Osteocyte (in vitro differentiated cells): ENCODE measurements at regions not wholly inside any gene's neighbourhood (a gene's known extent, or its start where the extent isn't known, plus 50 kb on each side); places are given as distances from the start of the nearest gene placed in this dataset.

Experiments used
- DNase-seq: peaks from one replicate; pipeline ENCODE4 v3.0.0; 2021; ENCODE audit warnings: mixed read lengths; ENCODE audit not compliant: unreplicated experiment; ENCODE audit errors: extremely low spot score
- H3K27ac Mint-ChIP-seq: one replicate; pipeline ENCODE4 v1.8.0; 2021; ENCODE audit warnings: mild to moderate bottlenecking, mixed read lengths; ENCODE audit not compliant: unreplicated experiment
- H3K27me3 Mint-ChIP-seq: one replicate; pipeline ENCODE4 v1.8.0; 2021; ENCODE audit warnings: mixed read lengths; ENCODE audit not compliant: unreplicated experiment
- H3K36me3 Mint-ChIP-seq: one replicate; pipeline ENCODE4 v1.8.0; 2021; ENCODE audit warnings: mixed read lengths; ENCODE audit not compliant: unreplicated experiment
- H3K4me1 Mint-ChIP-seq: one replicate; pipeline ENCODE4 v1.8.0; 2021; ENCODE audit warnings: mixed read lengths; ENCODE audit not compliant: unreplicated experiment
- H3K4me3 Mint-ChIP-seq: one replicate; pipeline ENCODE4 v1.8.0; 2021; ENCODE audit warnings: mild to moderate bottlenecking, moderate library complexity, mixed read lengths; ENCODE audit not compliant: unreplicated experiment
- H3K9me3 Mint-ChIP-seq: one replicate; pipeline ENCODE4 v1.8.0; 2021; ENCODE audit warnings: mixed read lengths; ENCODE audit not compliant: unreplicated experiment
- CTCF ChIP-seq: fragments of 200-600 bp; sonication (generic); IDR thresholded peaks from 2 replicates; pipeline ENCODE4 v1.5.0; 2021; ENCODE audit warnings: antibody characterized with exemption, mild to moderate bottlenecking, moderate library complexity

DNA sequence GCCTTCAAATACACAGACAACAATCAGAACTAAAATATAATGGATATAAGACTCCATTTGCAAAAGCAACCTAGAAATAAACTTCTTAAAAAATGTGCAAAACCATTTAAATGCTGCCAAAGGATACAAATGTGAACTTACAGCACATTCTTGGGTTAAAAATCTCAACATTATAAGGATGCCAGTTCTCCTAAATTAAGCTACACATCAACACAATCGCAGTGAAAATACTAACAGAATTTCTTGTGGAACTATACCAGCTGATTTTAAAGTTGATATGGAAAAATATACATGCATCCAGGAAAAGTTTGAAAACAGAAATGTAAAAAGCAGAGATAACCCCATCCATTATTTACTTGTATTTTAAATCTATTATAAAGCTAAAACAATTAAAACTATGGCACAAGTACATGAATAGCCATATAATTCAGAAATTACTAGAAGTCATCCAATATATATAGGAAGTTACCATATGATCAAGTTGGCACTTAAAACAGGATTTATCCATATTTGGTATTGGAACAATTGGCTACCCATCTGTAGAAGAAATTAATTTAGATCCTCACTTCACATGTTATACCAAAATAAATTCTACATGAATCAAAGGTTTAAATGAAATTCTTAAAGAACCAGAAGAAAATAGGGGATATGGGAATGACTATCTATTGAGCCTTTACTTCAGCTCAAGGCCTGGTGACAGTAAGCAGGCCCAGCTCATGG is 151.7 kb upstream of the GLI2 start:
- Mint-ChIP-seq H3K27ac (no peak overlapping the region), H3K36me3 (no peaks in the 10 kb centered on the region), H3K27me3 (peaks cover 49% of the 10 kb centered on the region), H3K9me3 (peaks cover 7% of the 10 kb centered on the region), H3K4me3 (no peak overlapping the region), H3K4me1 (peaks cover 7% of the 10 kb centered on the region)
- TF ChIP-seq CTCF = no peak
- DNase-seq = no peak

- peaks cover 24% of the 10 kb centered on the region for H3K27me3 Mint-ChIP-seq
- DNase-seq = no peak
Observed at GRCh38 chr2:120586507-120587278, 149.0 kb upstream of the GLI2 start.

GRCh38 chr2:120587279-120587996 is 148.2 kb upstream of the GLI2 start:
- H3K36me3 Mint-ChIP-seq = no peaks in the 10 kb centered on the region
- no peak for DNase-seq
- no peak overlapping the region for H3K27ac Mint-ChIP-seq
- peaks cover 7% of the 10 kb centered on the region for H3K9me3 Mint-ChIP-seq
- no peak for TF ChIP-seq CTCF
- peaks cover 21% of the 10 kb centered on the region for H3K27me3 Mint-ChIP-seq
- H3K4me3 Mint-ChIP-seq = no peak overlapping the region
- peaks cover 26% of the 10 kb centered on the region for H3K4me1 Mint-ChIP-seq

More at GRCh38 chr2:120586507-120587278, 149.0 kb upstream of the GLI2 start:
- Mint-ChIP-seq H3K9me3 (peaks cover 7% of the 10 kb centered on the region), H3K27ac (no peak overlapping the region), H3K4me3 (peak overlapping the region; percentile 50), H3K36me3 (no peaks in the 10 kb centered on the region), H3K4me1 (peaks cover 26% of the 10 kb centered on the region)
- TF ChIP-seq CTCF = no peak

- no peak for TF ChIP-seq CTCF
- DNase-seq = no peak
- peaks cover 16% of the 10 kb centered on the region for H3K27me3 Mint-ChIP-seq
- H3K27ac Mint-ChIP-seq = no peak overlapping the region
- peaks cover 26% of the 10 kb centered on the region for H3K4me1 Mint-ChIP-seq
- peaks cover 3% of the 10 kb centered on the region for H3K9me3 Mint-ChIP-seq
- H3K4me3 Mint-ChIP-seq = no peak overlapping the region
- no peaks in the 10 kb centered on the region for H3K36me3 Mint-ChIP-seq
Observed at GRCh38 chr2:120587997-120588336, 147.7 kb upstream of the GLI2 start.
